Bronchial epithelial cell (primary cell): ENCODE measurements at regions not wholly inside any gene's neighbourhood (a gene's known extent, or its start where the extent isn't known, plus 50 kb on each side); places are given as distances from the start of the nearest gene placed in this dataset.
"Not testable (repeated sequence)": the region's sequence is repeated elsewhere in the genome, so short reads cannot be mapped to it uniquely, and the experiment has no call there.

Experiments used
- DNase-seq: peaks from one replicate; pipeline ENCODE4 v3.0.0-alpha.2; 2010; ENCODE audit warnings: low read depth
- FAIRE-seq: peaks from 2 replicates; lab custom pipeline; 2011; peaks lifted over from hg19 to GRCh38; lab: Jason Lieb, UNC
- H3K27me3 ChIP-seq: 2 replicates; pipeline ENCODE4 v1.5.1; 2011; ENCODE audit warnings: low read length; ENCODE audit not compliant: control insufficient read depth, insufficient read depth
- H3K36me3 ChIP-seq: 2 replicates; pipeline ENCODE4 v1.5.1; 2011; ENCODE audit warnings: low read length; ENCODE audit not compliant: control insufficient read depth, insufficient read depth
- H3K4me3 ChIP-seq: 2 replicates; pipeline ENCODE4 v1.5.1; 2011; ENCODE audit warnings: mild to moderate bottlenecking, low read depth, low read length, control low read depth
- CTCF ChIP-seq: IDR thresholded peaks from 2 replicates; pipeline ENCODE4 v1.5.1; 2011; ENCODE audit warnings: mild to moderate bottlenecking, moderate library complexity, low read length, control low read depth, inconsistent platforms; ENCODE audit not compliant: insufficient read depth, severe bottlenecking

DNA sequence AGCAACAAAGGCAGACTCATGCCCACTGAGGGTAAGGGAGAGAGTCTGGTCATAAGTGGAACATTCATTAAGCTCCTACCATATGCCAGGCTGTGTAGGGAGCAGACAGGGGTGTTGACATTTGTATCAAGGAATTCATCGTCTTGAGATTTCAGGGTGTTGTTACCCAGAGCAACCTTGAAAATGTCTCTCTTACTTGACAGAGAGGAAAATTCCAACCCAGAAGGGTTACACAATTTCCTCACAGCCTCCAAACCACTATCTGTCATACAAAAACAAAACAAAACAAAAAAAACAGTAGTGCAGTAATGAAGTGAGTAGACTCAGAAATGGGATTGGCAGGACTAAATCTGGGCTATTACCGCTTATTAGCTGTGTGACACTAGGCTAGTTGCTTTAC, 113.2 kb downstream of the MIAT start:
- FAIRE-seq, result no peak
- DNase-seq, result no peak
- Histone ChIP-seq H3K27me3 (no peaks in the 10 kb centered on the region), H3K4me3 (no peak overlapping the region), H3K36me3 (no peaks in the 10 kb centered on the region)
- TF ChIP-seq CTCF, result no peak

DNA sequence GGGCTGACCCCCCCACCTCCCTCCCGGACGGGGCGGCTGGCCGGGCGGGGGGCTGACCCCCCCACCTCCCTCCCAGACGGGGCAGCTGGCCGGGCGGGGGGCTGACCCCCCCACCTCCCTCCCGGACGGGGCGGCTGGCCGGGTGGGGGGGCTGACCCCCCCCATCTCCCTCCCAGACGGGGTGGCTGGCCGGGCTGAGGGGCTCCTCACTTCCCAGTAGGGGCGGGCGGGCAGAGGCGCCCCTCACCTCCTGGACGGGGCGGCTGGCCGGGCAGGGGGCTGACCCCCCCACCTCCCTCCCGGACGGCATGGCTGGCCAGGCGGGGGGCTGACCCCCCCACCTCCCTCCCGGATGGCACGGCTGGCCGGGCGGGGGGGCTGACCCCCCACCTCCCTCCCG, 115.7 kb downstream of the MIAT start:
- not testable (repeated sequence) for H3K36me3 ChIP-seq, H3K4me3 ChIP-seq, H3K27me3 ChIP-seq, DNase-seq, FAIRE-seq

GRCh38 chr22:26775394-26775793, 118.0 kb downstream of the MIAT start:
- DNase-seq (no peak), FAIRE-seq (no peak)
- no peak for TF ChIP-seq CTCF
- Histone ChIP-seq H3K27me3 (no peaks in the 10 kb centered on the region), H3K36me3 (no peaks in the 10 kb centered on the region), H3K4me3 (no peak overlapping the region)

GRCh38 chr22:26777156-26777801, 119.9 kb downstream of the MIAT start:
- DNase-seq (no peak), FAIRE-seq (no peak)
- Histone ChIP-seq H3K4me3 (no peak overlapping the region), H3K36me3 (no peaks in the 10 kb centered on the region), H3K27me3 (no peaks in the 10 kb centered on the region)
- no peak for TF ChIP-seq CTCF

DNA sequence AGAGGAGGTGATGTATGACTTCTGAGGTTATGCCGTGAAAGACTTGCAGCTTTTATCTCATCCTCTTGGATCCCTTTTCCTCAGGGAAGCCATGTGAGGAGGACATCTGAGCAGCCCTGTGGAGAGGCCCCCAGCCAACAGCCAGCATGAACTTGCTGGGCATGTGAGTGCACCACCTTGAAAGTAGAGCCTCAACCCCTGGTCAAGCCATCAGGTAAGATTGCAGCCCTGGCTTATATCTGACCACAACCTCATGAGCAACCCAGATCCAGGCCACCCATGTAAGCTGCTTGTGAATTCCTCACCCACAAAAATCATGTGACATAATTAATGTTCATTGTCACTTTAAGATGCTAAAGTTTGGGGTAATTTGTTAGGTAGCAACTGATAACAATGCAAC, 121.0 kb downstream of the MIAT start:
- no peak for FAIRE-seq
- DNase-seq, result no peak
- Histone ChIP-seq H3K36me3 (no peaks in the 10 kb centered on the region), H3K4me3 (no peak overlapping the region), H3K27me3 (no peaks in the 10 kb centered on the region)
- no peak for TF ChIP-seq CTCF

- no peak for FAIRE-seq
- no peak for TF ChIP-seq CTCF
- no peaks in the 10 kb centered on the region for H3K27me3 ChIP-seq
- DNase-seq, result no peak
- no peaks in the 10 kb centered on the region for H3K36me3 ChIP-seq
- H3K4me3 ChIP-seq, result no peak overlapping the region
Measured at GRCh38 chr22:26779108-26779507, 121.7 kb downstream of the MIAT start.
